ENCODE measurements at regions not wholly inside any gene's neighbourhood (a gene's known extent, or its start where the extent isn't known, plus 50 kb on each side); places are given as distances from the start of the nearest gene placed in this dataset.
"Not testable (repeated sequence)": the region's sequence is repeated elsewhere in the genome, so short reads cannot be mapped to it uniquely, and the experiment has no call there.

DNA sequence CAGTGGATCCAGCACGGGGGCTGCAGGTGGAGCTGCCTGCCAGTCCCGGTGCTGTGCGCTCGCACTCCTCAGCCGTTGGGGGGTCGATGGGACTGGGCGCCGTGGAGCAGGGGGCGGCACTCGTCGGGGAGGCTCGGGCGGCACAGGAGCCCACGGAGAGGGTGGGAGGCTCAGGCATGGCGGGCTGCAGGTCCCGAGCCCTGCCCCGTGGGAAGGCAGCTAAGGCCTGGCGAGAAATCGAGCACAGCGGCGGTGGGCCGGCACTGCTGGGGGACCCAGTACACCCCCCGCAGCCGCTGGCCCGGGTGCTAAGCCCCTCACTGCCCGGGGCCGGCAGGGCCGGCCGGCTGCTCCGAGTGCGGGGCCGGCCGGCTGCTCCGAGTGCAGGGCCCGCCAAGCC, 52.3 kb upstream of the MARK1 start:
- DNase-seq (ENCODE audit: low read depth, low spot score); H3K4me3 ChIP-seq (ENCODE audit: low read depth, low read length); in situ Hi-C loops (cut with HindIII; ENCODE audit: low sequenced_read_pairs): not testable (repeated sequence)

DNA sequence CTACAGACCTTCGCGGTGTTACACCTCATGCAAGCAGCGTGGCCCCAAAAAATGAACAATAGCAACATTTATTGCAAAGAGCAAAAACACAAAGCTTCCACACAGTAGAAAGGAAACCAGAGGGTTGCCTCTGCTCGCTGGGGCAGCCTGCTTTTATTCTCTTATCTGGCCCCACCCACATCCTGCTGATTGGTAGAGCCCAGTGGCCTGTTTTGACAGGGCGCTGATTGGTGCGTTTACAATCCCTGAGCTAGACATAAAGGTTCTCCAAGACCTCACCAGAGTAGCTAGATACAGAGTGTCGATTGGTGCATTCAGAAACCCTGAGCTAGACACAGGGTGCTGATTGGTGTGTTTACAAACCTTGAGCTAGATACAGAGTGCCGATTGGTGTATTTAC, 52.8 kb upstream of the MARK1 start:
- in situ Hi-C loops (cut with HindIII; ENCODE audit: low sequenced_read_pairs); DNase-seq (ENCODE audit: low read depth, low spot score); H3K4me3 ChIP-seq (ENCODE audit: low read depth, low read length): not testable (repeated sequence)

DNA sequence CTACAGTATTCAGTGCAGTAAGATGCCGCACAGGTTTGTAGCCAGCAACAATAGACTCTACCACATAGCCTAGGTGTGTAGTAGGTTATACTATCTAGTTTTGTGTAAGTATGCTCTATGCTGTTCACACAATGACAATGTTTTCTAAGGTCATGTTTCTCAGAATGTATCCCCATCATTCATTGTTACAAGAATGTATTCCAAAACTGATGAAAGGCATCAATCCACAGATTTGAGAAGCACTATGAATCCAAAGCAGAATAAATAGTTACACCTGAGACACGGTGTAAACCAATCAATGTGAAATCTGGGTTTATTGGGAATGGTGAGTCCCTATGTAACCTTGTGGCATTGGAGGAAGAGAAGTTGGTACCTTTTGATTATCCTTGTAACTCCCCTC, 54.5 kb upstream of the MARK1 start:
- no peak overlapping the region for H3K4me3 ChIP-seq (ENCODE audit: low read depth, low read length)
- in situ Hi-C loops (cut with HindIII; ENCODE audit: low sequenced_read_pairs), result no loop called here
- no peak for DNase-seq (ENCODE audit: low read depth, low spot score)
- TF ChIP-seq CTCF (IDR thresholded peaks at IDR 0.05; ENCODE audit: low read depth, low read length), result no peak

DNA sequence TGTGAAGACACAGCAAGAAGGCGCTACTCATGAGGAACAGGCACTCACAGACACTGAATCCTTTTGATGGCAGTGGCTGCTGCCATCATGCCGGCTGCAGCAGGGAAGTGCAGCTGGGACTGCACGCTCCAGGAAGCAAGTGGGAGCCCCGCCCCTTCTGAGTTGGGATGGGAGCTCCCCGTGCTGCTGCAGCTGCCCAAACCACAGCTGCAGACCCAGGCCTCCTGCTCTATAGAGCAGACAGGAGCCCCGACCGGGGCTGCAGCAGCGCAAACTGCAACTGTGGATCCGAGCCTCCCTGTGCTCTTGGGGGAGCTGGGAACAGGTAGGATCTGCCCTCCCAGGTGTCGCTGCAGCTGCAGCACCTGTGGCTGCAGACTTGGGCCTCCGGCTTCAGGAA, 65.2 kb upstream of the MARK1 start:
- in situ Hi-C loops (cut with HindIII; ENCODE audit: low sequenced_read_pairs), result no loop called here
- no peak for DNase-seq (ENCODE audit: low read depth, low spot score)

DNA sequence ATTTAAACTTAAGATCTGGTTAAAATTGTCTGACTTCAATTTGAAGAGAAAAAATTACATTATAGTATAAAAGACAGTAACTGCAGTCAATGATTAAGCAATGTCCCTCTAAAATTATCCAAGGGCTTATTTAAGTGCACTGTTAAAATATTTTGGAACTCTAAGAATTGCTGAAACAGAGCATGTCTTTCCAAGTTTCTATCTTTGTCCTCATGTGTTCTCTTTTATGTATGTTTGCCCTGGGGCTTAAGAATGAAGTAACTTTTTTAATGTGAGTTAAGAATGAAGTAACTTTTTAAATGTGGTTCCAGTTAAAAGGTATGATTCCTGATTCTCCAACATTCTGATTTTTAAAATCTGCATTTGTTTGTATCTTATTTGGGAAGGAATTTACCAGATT, 69.0 kb upstream of the MARK1 start:
- in situ Hi-C loops (cut with HindIII; ENCODE audit: low sequenced_read_pairs), result no loop called here
- H3K4me3 ChIP-seq (ENCODE audit: low read depth, low read length), result no peak overlapping the region
- no peak for DNase-seq (ENCODE audit: low read depth, low spot score)

More for the DNA sequence above, 65.2 kb upstream of the MARK1 start:
- no peak overlapping the region for H3K4me3 ChIP-seq (ENCODE audit: low read depth, low read length)
- no peak for TF ChIP-seq CTCF (IDR thresholded peaks at IDR 0.05; ENCODE audit: low read depth, low read length)

GRCh38 chr1:220457957-220458609, 69.9 kb upstream of the MARK1 start:
- in situ Hi-C loops (cut with HindIII; ENCODE audit: low sequenced_read_pairs), result no loop called here
- no peak for TF ChIP-seq CTCF (IDR thresholded peaks at IDR 0.05; ENCODE audit: low read depth, low read length)
- no peak overlapping the region for H3K4me3 ChIP-seq (ENCODE audit: low read depth, low read length)
- no peak for DNase-seq (ENCODE audit: low read depth, low spot score)

More for the DNA sequence above, 69.0 kb upstream of the MARK1 start:
- TF ChIP-seq CTCF (IDR thresholded peaks at IDR 0.05; ENCODE audit: low read depth, low read length), result no peak

- no peak overlapping the region for H3K4me3 ChIP-seq (ENCODE audit: low read depth, low read length)
- DNase-seq (ENCODE audit: low read depth, low spot score), result no peak
- in situ Hi-C loops (cut with HindIII; ENCODE audit: low sequenced_read_pairs), result no loop called here
- no peak for TF ChIP-seq CTCF (IDR thresholded peaks at IDR 0.05; ENCODE audit: low read depth, low read length)
Measured at GRCh38 chr1:220455559-220455958, 72.4 kb upstream of the MARK1 start.
